HFFc6 (cell line): ENCODE measurements at regions not wholly inside any gene's neighbourhood (a gene's known extent, or its start where the extent isn't known, plus 50 kb on each side); places are given as distances from the start of the nearest gene placed in this dataset.
A peak's percentile ranks its signal among the peaks of the same experiment; 100 is the strongest.

Source experiments
- DNase-seq: peaks from one replicate; pipeline ENCODE4 v3.0.0-alpha.2; 2018
- H3K27ac Mint-ChIP-seq: 2 replicates; pipeline ENCODE4 v1.8.0; 2020; ENCODE audit warnings: mild to moderate bottlenecking, mixed read lengths
- H3K27me3 Mint-ChIP-seq: 2 replicates; pipeline ENCODE4 v1.8.0; 2021; ENCODE audit warnings: mild to moderate bottlenecking, moderate library complexity, mixed read lengths; ENCODE audit not compliant: insufficient read depth
- H3K36me3 Mint-ChIP-seq: 2 replicates; pipeline ENCODE4 v1.8.0; 2021; ENCODE audit warnings: low read depth, mixed read lengths
- H3K4me1 Mint-ChIP-seq: 2 replicates; pipeline ENCODE4 v1.8.0; 2020; ENCODE audit warnings: low read depth, mixed read lengths
- H3K4me3 Mint-ChIP-seq: 2 replicates; pipeline ENCODE4 v1.8.0; 2020; ENCODE audit warnings: mild to moderate bottlenecking, moderate library complexity, mixed read lengths
- H3K9me3 Mint-ChIP-seq: 2 replicates; pipeline ENCODE4 v1.8.0; 2020; ENCODE audit warnings: mild to moderate bottlenecking, mixed read lengths
- CTCF ChIP-seq: fragments of 200-600 bp; sonication (generic); IDR thresholded peaks from 2 replicates; pipeline ENCODE4 v1.5.0; 2021; ENCODE audit warnings: antibody characterized with exemption, mild to moderate bottlenecking

GRCh38 chr16:9279291-9280068 is 188.0 kb downstream of the HAPSTR1 start:
- Mint-ChIP-seq H3K4me1 (no peaks in the 10 kb centered on the region), H3K4me3 (no peak overlapping the region), H3K27me3 (peaks cover 7% of the 10 kb centered on the region), H3K9me3 (no peaks in the 10 kb centered on the region), H3K27ac (no peak overlapping the region), H3K36me3 (no peaks in the 10 kb centered on the region)
- TF ChIP-seq CTCF: no peak
- DNase-seq: no peak

- Mint-ChIP-seq H3K9me3 (no peaks in the 10 kb centered on the region), H3K27ac (no peak overlapping the region), H3K4me1 (no peaks in the 10 kb centered on the region), H3K4me3 (no peak overlapping the region), H3K27me3 (peaks cover 7% of the 10 kb centered on the region), H3K36me3 (no peaks in the 10 kb centered on the region)
- no peak for DNase-seq
- no peak for TF ChIP-seq CTCF
These were observed 188.6 kb downstream of the HAPSTR1 start for GRCh38 chr16:9280069-9280466.

- H3K9me3 Mint-ChIP-seq: no peaks in the 10 kb centered on the region
- peaks cover 4% of the 10 kb centered on the region for H3K27me3 Mint-ChIP-seq
- H3K4me3 Mint-ChIP-seq: no peak overlapping the region
- no peak for DNase-seq
- no peaks in the 10 kb centered on the region for H3K4me1 Mint-ChIP-seq
- no peak for TF ChIP-seq CTCF
- H3K27ac Mint-ChIP-seq: no peak overlapping the region
- H3K36me3 Mint-ChIP-seq: no peaks in the 10 kb centered on the region
These were observed 195.5 kb downstream of the HAPSTR1 start for GRCh38 chr16:9286930-9287329.

- Mint-ChIP-seq H3K27ac (no peak overlapping the region), H3K4me3 (no peak overlapping the region), H3K4me1 (no peaks in the 10 kb centered on the region), H3K9me3 (no peaks in the 10 kb centered on the region; the same call in 1 of the 2 replicates), H3K36me3 (no peaks in the 10 kb centered on the region), H3K27me3 (no peaks in the 10 kb centered on the region)
- no peak for TF ChIP-seq CTCF
- DNase-seq: no peak
These were observed 204.8 kb downstream of the HAPSTR1 start for GRCh38 chr16:9296271-9296590.

GRCh38 chr16:9297437-9298113 is 206.1 kb downstream of the HAPSTR1 start:
- Mint-ChIP-seq H3K4me1 (no peaks in the 10 kb centered on the region), H3K9me3 (no peaks in the 10 kb centered on the region; the same call in 1 of the 2 replicates), H3K36me3 (no peaks in the 10 kb centered on the region), H3K27me3 (no peaks in the 10 kb centered on the region; the same call in 1 of the 2 replicates), H3K27ac (no peak overlapping the region), H3K4me3 (no peak overlapping the region)
- peak; percentile 69 for TF ChIP-seq CTCF
- no peak for DNase-seq
